Sigmoid colon (tissue), 6 donors: ENCODE measurements at regions not wholly inside any gene's neighbourhood (a gene's known extent, or its start where the extent isn't known, plus 50 kb on each side); places are given as distances from the start of the nearest gene placed in this dataset.
"Not testable (repeated sequence)": the region's sequence is repeated elsewhere in the genome, so short reads cannot be mapped to it uniquely, and the experiment has no call there.

Experiments used
- DNase-seq: peaks from one replicate; pipeline ENCODE4 v3.0.0-alpha.2; 2019
- H3K27ac ChIP-seq, 4 donors: fragments of 200-600 bp; sonication (generic); one replicate each; pipeline ENCODE4 v1.5.1; 2016 to 2019; ENCODE audit warnings: mild to moderate bottlenecking in 1 of 4
- H3K27me3 ChIP-seq, 3 donors: fragments of 200-600 bp; sonication (generic); one replicate each; pipeline ENCODE4 v1.5.1; 2019; ENCODE audit warnings: mild to moderate bottlenecking in 1 of 3
- H3K36me3 ChIP-seq, 4 donors: fragments of 200-600 bp; sonication (generic); one replicate each; pipeline ENCODE4 v1.5.1; 2016 to 2019
- H3K4me1 ChIP-seq, 4 donors: fragments of 200-600 bp; sonication (generic); one replicate each; pipeline ENCODE4 v1.5.1; 2017 to 2019
- H3K4me3 ChIP-seq, 4 donors: fragments of 200-600 bp; sonication (generic); one replicate each; pipeline ENCODE4 v1.5.1; 2017 to 2019; ENCODE audit warnings: mild to moderate bottlenecking in 2 of 4, moderate library complexity in 1 of 4
- H3K9me3 ChIP-seq, 4 donors: fragments of 200-600 bp in 3 of 4; sonication (generic) in 3 of 4; one replicate each; pipeline versions ENCODE4 v1.5.1 to v1.6.1; 2013 to 2019
- CTCF ChIP-seq, 4 experiments: fragments of 450-650 bp in 3 of 4; fragments of 200-600 bp in 1 of 4; IDR thresholded peaks; one replicate each; pipeline ENCODE4 v1.5.1; 2016 to 2019; ENCODE audit warnings: antibody characterized with exemption in 4 of 4, mild to moderate bottlenecking in 3 of 4, moderate library complexity in 2 of 4
- EP300 ChIP-seq, 4 donors: sonication (generic); formaldehyde crosslinking; IDR thresholded peaks; one replicate each; pipeline ENCODE4 v1.6.1; 2017; ENCODE audit warnings: antibody characterized with exemption in 4 of 4
- POLR2A ChIP-seq, 2 donors: fragments of 450-650 bp; IDR thresholded peaks; one replicate each; pipeline ENCODE4 v1.6.1; 2016; ENCODE audit warnings: antibody characterized with exemption in 2 of 2, mild to moderate bottlenecking in 2 of 2, moderate library complexity in 2 of 2
- POLR2AphosphoS5 ChIP-seq, 4 donors: sonication (generic); formaldehyde crosslinking; IDR thresholded peaks; one replicate each; pipeline ENCODE4 v1.6.1; 2017; ENCODE audit warnings: antibody characterized with exemption in 4 of 4
- WGBS, 2 donors: extraction: QIAGEN DNeasy Blood & Tissue Kit; methylation state at CpG; one replicate each; pipeline ENCODE4 v1.1.7; 2013; 5-methylcytosine and 5-hydroxymethylcytosine counted together
- intact Hi-C: fragments of 100-400 bp; cut with DNase I; formaldehyde crosslinking; loops from one replicate; pipeline ENCODE4 v1.15.1; 2023
- donor health status: healthy with polysubstance abuse.
- donor health status: healthy.

GRCh38 chr15:70376929-70377691 is 279.4 kb upstream of the TLE3 start:
- peaks cover 0 to 42% (median 32%) of the 10 kb centered on the region in 4 donors for H3K4me1 ChIP-seq
- no peak for TF ChIP-seq CTCF (IDR thresholded peaks at IDR 0.05)
- peak; percentile 36 to 64 (median 45) for TF ChIP-seq POLR2AphosphoS5 (IDR thresholded peaks at IDR 0.05)
- no peaks in the 10 kb centered on the region for H3K27me3 ChIP-seq
- peak overlapping the region in 2 of 4 donors; percentile 13 to 19 for H3K4me3 ChIP-seq
- intact Hi-C loops = loop anchor here (5.0 kb wide), 1 partner anchor 35 kb away; no protein-coding TSS in a partner anchor
- H3K9me3 ChIP-seq = no peaks in the 10 kb centered on the region
- H3K36me3 ChIP-seq = no peaks in the 10 kb centered on the region
- DNase-seq = peak; percentile 83
- H3K27ac ChIP-seq = peak overlapping the region in 3 of 4 donors; percentile 73 to 76 (median 75)
- 11 to 19% methylated on average over 21 of the region's 21 CpGs for WGBS, 2 donors

GRCh38 chr15:70376031-70376928 is 278.6 kb upstream of the TLE3 start:
- no peak for TF ChIP-seq POLR2A (IDR thresholded peaks at IDR 0.05)
- TF ChIP-seq EP300 (IDR thresholded peaks at IDR 0.05) = no peak
- Histone ChIP-seq H3K4me1 (peaks cover 0 to 42% (median 32%) of the 10 kb centered on the region in 4 donors), H3K27ac (peak overlapping the region in 3 of 4 donors; percentile 73 to 76 (median 75)), H3K27me3 (no peaks in the 10 kb centered on the region), H3K36me3 (no peaks in the 10 kb centered on the region), H3K4me3 (peak overlapping the region in 2 of 4 donors; percentile 13 to 19), H3K9me3 (no peaks in the 10 kb centered on the region)
- 57% methylated on average over 12 of the region's 12 CpGs for WGBS, 2 donors
- peak; percentile 55 for DNase-seq
- intact Hi-C loops = loop anchor here (5.0 kb wide), 1 partner anchor 34 kb away; no protein-coding TSS in a partner anchor

- no peak overlapping the region for H3K4me3 ChIP-seq
- no peaks in the 10 kb centered on the region for H3K9me3 ChIP-seq
- TF ChIP-seq EP300 (IDR thresholded peaks at IDR 0.05) = no peak
- TF ChIP-seq CTCF (IDR thresholded peaks at IDR 0.05) = no peak
- TF ChIP-seq POLR2AphosphoS5 (IDR thresholded peaks at IDR 0.05) = no peak
- TF ChIP-seq POLR2A (IDR thresholded peaks at IDR 0.05) = no peak
- DNase-seq = no peak
- H3K4me1 ChIP-seq = peaks cover 0 to 42% (median 32%) of the 10 kb centered on the region in 4 donors
- H3K36me3 ChIP-seq = no peaks in the 10 kb centered on the region
- no peak overlapping the region for H3K27ac ChIP-seq
- no peaks in the 10 kb centered on the region for H3K27me3 ChIP-seq
- intact Hi-C loops = loop anchor here (5.0 kb wide), 1 partner anchor 33 kb away; no protein-coding TSS in a partner anchor
- WGBS, 2 donors = 83 to 84% methylated on average over 3 of the region's 3 CpGs
Observed at GRCh38 chr15:70375586-70375985, 277.9 kb upstream of the TLE3 start.

- Histone ChIP-seq H3K9me3 (no peaks in the 10 kb centered on the region), H3K27me3 (no peaks in the 10 kb centered on the region), H3K4me1 (peaks cover 0 to 42% (median 32%) of the 10 kb centered on the region in 4 donors), H3K4me3 (no peak overlapping the region), H3K36me3 (no peaks in the 10 kb centered on the region), H3K27ac (no peak overlapping the region)
- WGBS, 2 donors = 89% methylated on average over 13 of the region's 13 CpGs
- peak; percentile 80 for DNase-seq
- intact Hi-C loops = loop anchor here (5.0 kb wide), 1 partner anchor 33 kb away; no protein-coding TSS in a partner anchor
- TF ChIP-seq POLR2AphosphoS5 (IDR thresholded peaks at IDR 0.05) = no peak
- TF ChIP-seq EP300 (IDR thresholded peaks at IDR 0.05) = no peak
- no peak for TF ChIP-seq CTCF (IDR thresholded peaks at IDR 0.05)
- TF ChIP-seq POLR2A (IDR thresholded peaks at IDR 0.05) = no peak
Observed at GRCh38 chr15:70375006-70375431, 277.3 kb upstream of the TLE3 start.

DNA sequence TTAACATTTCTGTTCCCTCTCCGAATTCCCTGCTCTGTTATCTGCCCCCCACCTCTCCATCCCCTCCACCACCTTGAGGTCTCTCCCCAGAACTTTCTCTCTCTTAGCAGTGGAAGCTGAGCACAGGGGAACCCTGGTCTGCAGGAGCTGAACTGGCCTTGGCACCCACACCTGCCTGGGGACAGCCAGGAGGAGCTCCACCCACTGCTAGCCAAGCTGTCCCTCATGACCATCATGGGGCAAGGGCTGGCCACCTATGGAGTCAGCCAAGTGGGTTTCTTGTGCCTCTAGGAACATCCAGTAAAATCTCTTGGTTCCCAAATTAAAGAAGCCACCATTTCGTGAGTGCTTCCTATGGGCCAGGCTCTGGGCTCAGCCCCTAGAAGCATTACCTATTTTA is 276.4 kb upstream of the TLE3 start:
- no peaks in the 10 kb centered on the region for H3K27me3 ChIP-seq
- no peak overlapping the region for H3K4me3 ChIP-seq
- no peak for DNase-seq
- intact Hi-C loops = no loop called here
- WGBS, 2 donors = 86 to 89% methylated on average over 2 of the region's 2 CpGs
- H3K36me3 ChIP-seq = no peaks in the 10 kb centered on the region
- no peaks in the 10 kb centered on the region for H3K9me3 ChIP-seq
- TF ChIP-seq POLR2AphosphoS5 (IDR thresholded peaks at IDR 0.05) (no peak), EP300 (IDR thresholded peaks at IDR 0.05) (no peak), CTCF (IDR thresholded peaks at IDR 0.05) (no peak)
- no peak overlapping the region for H3K27ac ChIP-seq
- H3K4me1 ChIP-seq = peaks cover 0 to 42% (median 32%) of the 10 kb centered on the region in 4 donors

GRCh38 chr15:70373439-70373838 is 275.7 kb upstream of the TLE3 start:
- H3K36me3 ChIP-seq, DNase-seq, H3K4me3 ChIP-seq, H3K9me3 ChIP-seq, H3K27me3 ChIP-seq, H3K27ac ChIP-seq, intact Hi-C loops: not testable (repeated sequence)
- peaks cover 0 to 39% (median 29%) of the 10 kb centered on the region in 4 donors for H3K4me1 ChIP-seq
- WGBS, 2 donors = 96 to 97% methylated on average over 4 of the region's 4 CpGs
